Dermis microvascular lymphatic vessel endothelial cell (primary cell): ENCODE measurements at regions not wholly inside any gene's neighbourhood (a gene's known extent, or its start where the extent isn't known, plus 50 kb on each side); places are given as distances from the start of the nearest gene placed in this dataset.
"Not testable (repeated sequence)": the region's sequence is repeated elsewhere in the genome, so short reads cannot be mapped to it uniquely, and the experiment has no call there.

Experiments
- DNase-seq, 2 donors: peaks; one replicate each; pipeline versions ENCODE4 v3.0.0 to v3.0.0-alpha.2; 2010; ENCODE audit warnings: low read depth in 2 of 2

GRCh38 chr15:56568466-56569167, 103.7 kb upstream of the MNS1 start:
- no peak for DNase-seq

- DNase-seq: no peak
Observed at GRCh38 chr15:56557415-56557814, 92.5 kb upstream of the MNS1 start.

GRCh38 chr15:56553486-56553885, 88.5 kb upstream of the MNS1 start:
- no peak for DNase-seq

DNA sequence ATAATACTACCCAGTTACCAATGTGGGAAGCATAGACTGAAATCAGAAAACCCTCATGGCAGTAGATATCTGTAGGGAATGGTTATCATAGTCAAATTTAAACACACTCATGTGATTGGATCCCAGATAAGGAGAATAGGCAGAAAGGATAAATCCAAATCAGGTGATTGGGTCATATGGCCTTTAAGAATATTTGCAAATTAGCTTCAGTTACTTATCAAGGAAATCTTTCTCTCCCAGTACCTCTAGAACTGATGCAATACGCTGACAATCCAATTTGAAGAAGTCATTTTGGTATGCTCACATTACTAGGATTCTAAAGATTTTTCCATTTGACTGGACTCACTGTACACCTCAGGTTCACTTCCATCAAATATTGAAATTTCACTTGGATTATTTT, 87.7 kb upstream of the MNS1 start:
- no peak for DNase-seq

DNA sequence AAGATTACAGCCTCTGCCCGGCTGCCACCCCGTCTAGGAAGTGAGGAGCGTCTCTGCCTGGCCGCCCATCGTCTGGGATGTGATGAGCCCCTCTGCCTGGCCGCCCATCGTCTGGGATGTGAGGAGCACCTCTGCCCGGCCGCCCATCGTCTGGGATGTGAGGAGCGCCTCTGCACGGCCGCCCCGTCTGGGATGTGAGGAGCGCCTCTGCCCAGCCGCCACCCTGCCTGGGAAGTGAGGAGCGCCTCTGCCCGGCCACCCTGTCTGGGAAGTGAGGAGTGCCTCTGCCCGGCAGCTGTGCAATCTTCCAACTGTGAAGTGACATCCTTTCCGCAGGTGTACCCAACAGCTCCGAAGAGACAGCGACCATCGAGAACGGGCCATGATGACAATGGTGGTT, 75.6 kb upstream of the MNS1 start:
- not testable (repeated sequence) for DNase-seq

DNA sequence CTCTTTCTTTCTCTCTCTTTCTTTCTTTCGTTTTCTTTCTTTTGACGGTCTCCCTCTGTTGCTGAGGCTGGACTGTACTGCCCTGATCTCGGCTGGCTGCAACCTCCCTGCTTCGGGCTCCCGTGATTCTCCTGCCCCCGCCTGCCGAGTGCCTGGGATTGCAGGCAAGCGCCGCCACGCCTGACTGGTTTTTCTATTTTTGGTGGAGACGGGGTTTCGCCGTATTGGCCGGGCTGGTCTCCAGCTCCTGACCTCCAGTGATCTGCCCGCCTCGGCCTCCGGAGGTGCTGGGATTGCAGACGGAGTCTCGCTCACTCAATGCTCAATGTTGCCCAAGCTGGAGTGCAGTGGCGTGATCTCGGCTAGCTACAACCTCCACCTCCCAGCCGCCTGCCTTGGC, 75.2 kb upstream of the MNS1 start:
- not testable (repeated sequence) for DNase-seq

- DNase-seq: no peak
Observed at GRCh38 chr15:56538901-56539545, 74.1 kb upstream of the MNS1 start.

DNA sequence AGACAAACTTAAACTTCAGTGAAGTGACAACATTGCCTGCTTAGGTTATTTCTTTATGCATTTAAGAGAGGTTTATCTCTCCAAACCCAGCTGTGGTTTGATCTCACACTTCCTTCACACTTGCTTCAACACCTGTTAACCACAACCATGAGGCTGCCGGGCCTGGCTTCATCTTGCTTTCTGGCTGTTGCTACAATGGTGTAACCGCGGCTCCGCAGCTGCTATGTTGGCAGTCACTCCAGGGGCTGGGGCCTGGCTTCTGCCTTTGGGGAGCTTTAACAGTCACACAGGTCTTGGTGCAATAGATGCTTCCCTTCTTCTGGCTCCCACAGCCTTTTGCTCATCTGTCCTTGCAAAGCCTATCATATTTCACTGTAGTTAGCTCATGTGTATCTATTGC, 72.9 kb upstream of the MNS1 start:
- no peak for DNase-seq

- no peak for DNase-seq
Observed at GRCh38 chr15:56534728-56535127, 69.8 kb upstream of the MNS1 start.

DNA sequence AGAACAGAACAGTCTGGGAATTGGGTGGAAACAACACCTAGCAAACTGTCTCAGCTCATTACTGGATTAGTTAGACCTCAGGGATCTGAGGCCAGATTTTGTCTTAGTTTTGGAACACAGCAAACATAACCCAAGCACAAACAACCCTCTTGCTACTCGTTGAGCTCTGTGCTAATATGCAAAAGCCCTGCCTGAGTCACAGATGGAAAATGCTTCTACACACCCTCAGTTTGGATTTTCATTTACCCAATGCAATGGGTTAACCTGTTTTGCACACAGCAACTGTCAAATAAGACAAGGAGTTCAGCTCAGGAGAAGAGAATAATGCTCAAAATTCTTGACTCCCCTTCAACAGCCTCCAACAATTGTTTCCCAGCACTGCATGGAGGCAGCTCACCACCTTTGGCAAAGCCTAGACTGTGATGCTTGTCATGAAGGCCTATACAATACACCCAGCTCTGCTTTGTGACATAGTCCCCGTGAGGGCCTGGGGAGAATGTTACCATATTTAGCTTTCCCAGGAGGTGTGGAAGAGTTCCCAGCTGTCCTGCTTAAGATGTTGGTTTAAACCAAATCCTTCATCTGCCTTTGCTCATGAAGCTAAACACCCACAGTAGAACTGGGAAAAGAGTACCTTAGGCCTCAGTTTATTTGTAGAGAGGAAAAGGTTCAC, 68.9 kb upstream of the MNS1 start:
- no peak for DNase-seq

DNA sequence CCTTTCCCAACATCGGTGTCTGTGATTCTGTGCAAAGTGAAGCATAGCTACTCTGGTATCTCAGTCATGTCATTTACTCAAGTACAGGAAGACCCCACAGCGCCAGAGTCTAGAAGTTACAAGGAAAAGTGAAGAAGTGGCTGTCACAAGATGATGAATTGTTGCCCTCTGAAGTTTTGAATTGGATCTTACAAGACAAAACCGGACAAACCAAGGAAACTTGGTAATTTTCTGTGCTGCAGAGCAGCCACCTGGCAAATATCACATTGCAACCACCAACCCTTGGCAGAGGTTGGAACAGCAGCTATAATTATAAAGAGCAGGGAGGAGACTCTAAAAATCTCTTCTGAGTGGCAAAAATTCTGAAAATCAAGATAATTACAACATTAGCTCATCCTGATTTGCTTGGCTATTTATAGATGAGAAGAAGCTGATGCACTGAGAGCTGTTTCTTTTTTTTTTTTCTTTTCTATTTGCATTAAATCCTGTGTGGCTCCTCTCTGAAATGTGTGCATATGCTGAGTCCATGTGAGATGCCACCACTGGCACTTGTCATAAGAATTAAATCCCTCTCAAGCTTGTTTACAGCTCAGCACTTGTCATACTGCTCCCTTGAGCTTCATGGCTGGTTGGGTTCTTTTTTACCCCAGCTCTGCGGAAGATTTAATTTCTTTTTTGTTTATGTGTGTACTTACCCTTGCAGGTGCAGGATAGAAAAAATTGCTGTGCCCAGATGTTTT, 68.0 kb upstream of the MNS1 start:
- DNase-seq: no peak

DNA sequence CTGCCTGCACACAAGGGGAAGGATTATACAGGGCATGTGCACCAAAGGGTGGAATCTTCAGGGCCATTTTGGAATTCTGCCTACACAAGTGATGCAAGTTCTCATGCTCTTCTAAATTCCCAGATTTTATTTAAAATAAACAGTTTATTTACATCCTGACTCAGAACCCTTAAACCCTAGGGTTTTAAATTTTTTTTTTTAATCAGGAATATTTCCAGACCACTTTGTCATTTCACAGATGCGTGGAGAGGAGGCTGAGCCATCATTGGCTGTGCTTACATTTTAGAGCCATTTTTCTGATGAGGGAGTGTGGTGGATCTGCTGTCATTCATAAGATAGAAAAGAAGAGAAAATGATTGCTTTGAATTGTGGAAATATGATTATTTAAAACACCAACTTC, 65.2 kb upstream of the MNS1 start:
- no peak for DNase-seq

DNA sequence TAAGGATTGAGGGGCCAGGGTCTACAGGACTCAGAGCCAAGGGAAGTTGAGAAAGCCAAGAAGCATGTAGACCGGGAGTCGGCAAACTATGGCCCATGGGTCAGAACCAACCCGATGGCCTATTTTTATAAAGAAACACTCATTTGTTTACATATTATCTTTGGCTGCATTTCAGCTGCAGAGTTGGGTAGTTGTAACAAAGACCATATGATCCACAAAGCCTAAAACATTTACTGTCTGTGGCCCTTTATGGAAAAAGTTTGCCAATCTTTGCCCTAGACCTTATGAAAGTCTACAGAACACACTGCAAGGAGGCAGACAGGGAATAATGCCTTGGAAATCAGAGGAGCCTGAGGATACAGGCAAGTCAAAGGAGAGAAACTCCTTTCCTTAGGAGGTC, 63.2 kb upstream of the MNS1 start:
- DNase-seq: peak in 1 of 2 donors; percentile 27

GRCh38 chr15:56524915-56525314, 60.0 kb upstream of the MNS1 start:
- DNase-seq: no peak

DNA sequence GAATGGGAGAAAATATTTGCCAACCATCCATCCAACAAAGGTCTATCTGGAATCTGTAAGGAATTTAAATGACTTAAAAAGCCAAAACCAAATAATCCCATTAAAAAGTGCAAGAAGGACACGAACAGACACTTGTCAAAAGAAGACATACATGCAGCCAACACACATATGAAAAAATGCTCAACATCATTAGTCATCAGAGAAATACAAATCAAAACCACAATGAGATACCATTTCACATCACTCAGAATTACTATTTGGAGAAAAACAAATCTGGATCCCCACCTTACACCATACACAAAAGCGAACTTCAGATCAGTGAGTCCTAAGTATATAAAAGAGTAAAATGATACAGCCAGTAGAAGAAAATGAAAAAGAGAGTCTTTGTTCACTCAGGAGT, 58.6 kb upstream of the MNS1 start:
- DNase-seq: no peak

DNA sequence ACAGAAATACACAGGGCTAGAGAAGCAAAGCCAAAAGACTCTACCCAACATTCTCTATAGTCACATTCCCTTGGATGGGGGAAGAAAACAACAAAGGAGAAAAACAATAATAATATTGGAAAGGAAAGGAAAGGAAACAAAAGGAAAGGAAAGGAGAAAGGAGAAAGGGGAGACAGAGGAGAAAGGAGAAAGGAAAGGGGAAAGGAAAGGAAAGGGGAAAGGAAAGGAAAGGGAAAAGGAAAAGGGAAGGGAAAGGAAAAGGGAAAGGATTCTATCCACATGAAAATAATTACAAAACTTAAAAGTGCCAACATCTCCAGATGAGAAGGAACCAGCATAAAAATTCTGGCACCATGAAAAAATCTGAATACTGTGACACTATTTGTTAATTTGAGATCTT, 54.1 kb upstream of the MNS1 start:
- no peak for DNase-seq
